H1 (cell line): ENCODE measurements at regions not wholly inside any gene's neighbourhood (a gene's known extent, or its start where the extent isn't known, plus 50 kb on each side); places are given as distances from the start of the nearest gene placed in this dataset.

ENCODE experiments used
- CTCF ChIA-PET: fragments of 300-600 bp; sonication (Branson Sonifier 250); formaldehyde crosslinking; loops from one replicate; lab custom pipeline; 2021; ENCODE audit not compliant: partially characterized antibody; lab: Charles Lee
- POLR2A ChIA-PET: fragments of 300-600 bp; sonication (Branson Sonifier 250); formaldehyde crosslinking; loops from one replicate; lab custom pipeline; 2021; ENCODE audit warnings: inconsistent platforms; ENCODE audit not compliant: partially characterized antibody; lab: Charles Lee
- DNase-seq, 2 experiments: peaks; one replicate each; pipeline versions ENCODE4 v3.0.0 to v3.0.0-alpha.2; 2010 to 2022; ENCODE audit warnings: low spot score in 2 of 2, low read depth in 1 of 2, mixed read lengths in 1 of 2
- FAIRE-seq: peaks from 2 replicates; lab custom pipeline; 2011; peaks lifted over from hg19 to GRCh38; lab: Jason Lieb, UNC
- H2AFZ ChIP-seq: 2 replicates; pipeline ENCODE4 v1.8.1; 2012; ENCODE audit warnings: low read length, inconsistent platforms
- H2AK5ac ChIP-seq: 2 replicates; pipeline ENCODE4 v1.6.1; 2013; ENCODE audit warnings: low read depth, low read length
- H2BK120ac ChIP-seq: replicated peaks from 2 replicates; pipeline ENCODE3; 2013; ENCODE audit warnings: low read depth, low read length, inconsistent platforms
- H2BK12ac ChIP-seq: 2 replicates; pipeline ENCODE4 v1.6.1; 2013; ENCODE audit warnings: low read depth, low read length
- H2BK15ac ChIP-seq: 2 replicates; pipeline ENCODE4 v1.6.1; 2013; ENCODE audit warnings: low read length
- H2BK20ac ChIP-seq: 2 replicates; pipeline ENCODE4 v1.6.1; 2013; ENCODE audit warnings: low read length
- H2BK5ac ChIP-seq: 2 replicates; pipeline ENCODE4 v1.6.1; 2013; ENCODE audit warnings: low read depth, low read length
- H3K14ac ChIP-seq: 2 replicates; pipeline ENCODE4 v1.6.1; 2013; ENCODE audit warnings: inconsistent platforms; ENCODE audit not compliant: insufficient read length
- H3K18ac ChIP-seq: 2 replicates; pipeline ENCODE4 v1.6.1; 2013; ENCODE audit warnings: low read length; ENCODE audit errors: extremely low read depth
- H3K23ac ChIP-seq: 2 replicates; pipeline ENCODE4 v1.6.1; 2013; ENCODE audit warnings: inconsistent platforms; ENCODE audit not compliant: insufficient read length
- H3K23me2 ChIP-seq: 2 replicates; pipeline ENCODE4 v1.6.1; 2013; ENCODE audit warnings: low read depth, low read length
- H3K27ac ChIP-seq: 2 replicates; pipeline ENCODE4 v1.6.1; 2011; ENCODE audit warnings: low read depth, low read length, inconsistent platforms
- H3K27me3 ChIP-seq, 4 experiments: replicated peaks in 1 of 4; 1 replicate in 1 of 4; 2 replicates in 3 of 4; pipeline versions ENCODE4 v1.6.1 to v1.8.1; 2011 to 2013; ENCODE audit warnings: low read length in 3 of 4, mild to moderate bottlenecking in 3 of 4, inconsistent platforms in 2 of 4, mixed read lengths in 2 of 4, moderate library complexity in 1 of 4; ENCODE audit not compliant: control insufficient read depth in 3 of 4, insufficient read depth in 3 of 4; ENCODE audit errors: extremely low read depth in 1 of 4
- H3K36me3 ChIP-seq, 4 experiments: 2 replicates each; pipeline versions ENCODE4 v1.6.1 to v1.8.1; 2011 to 2013; ENCODE audit warnings: mild to moderate bottlenecking in 4 of 4, low read length in 3 of 4, moderate library complexity in 2 of 4, control low read depth in 1 of 4, inconsistent platforms in 1 of 4; ENCODE audit not compliant: insufficient read depth in 4 of 4, control insufficient read depth in 2 of 4
- H3K4ac ChIP-seq: replicated peaks from 2 replicates; pipeline ENCODE3; 2013; ENCODE audit warnings: low read length, low read depth, mixed read lengths, inconsistent platforms; ENCODE audit not compliant: insufficient read length
- H3K4me1 ChIP-seq, 4 experiments: replicated peaks in 1 of 4; 1 replicate in 1 of 4; 2 replicates in 3 of 4; pipeline versions ENCODE4 v1.6.1 to v1.8.1; 2011 to 2013; ENCODE audit warnings: low read length in 3 of 4, inconsistent platforms in 2 of 4, mixed read lengths in 1 of 4; ENCODE audit not compliant: insufficient read depth in 4 of 4, control insufficient read depth in 3 of 4
- H3K4me2 ChIP-seq, 2 experiments: 2 replicates each; pipeline versions ENCODE4 v1.6.1 to v1.8.1; 2011 to 2013; ENCODE audit warnings: low read depth in 2 of 2, low read length in 2 of 2, control low read depth in 1 of 2, inconsistent platforms in 1 of 2, mild to moderate bottlenecking in 1 of 2; ENCODE audit not compliant: insufficient read depth in 1 of 2
- H3K4me3 ChIP-seq, 4 experiments: fragments of 200-600, 300-600 bp in 1 of 4; sonication (generic), shearing (Covaris generic), sonication (Bioruptor Twin) in 1 of 4; 2 replicates each; pipeline versions ENCODE4 v1.5.1 to v1.8.1; 2011 to 2016; ENCODE audit warnings: low read length in 4 of 4, low read depth in 3 of 4, control low read depth in 2 of 4, inconsistent platforms in 2 of 4, mild to moderate bottlenecking in 2 of 4, mixed read lengths in 1 of 4, moderate library complexity in 1 of 4; ENCODE audit not compliant: insufficient read depth in 2 of 4; ENCODE audit errors: extremely low read depth in 1 of 4
- H3K56ac ChIP-seq: replicated peaks from 2 replicates; pipeline ENCODE3; 2013; ENCODE audit warnings: low read depth, mild to moderate bottlenecking, mixed read lengths, low read length, inconsistent platforms; ENCODE audit not compliant: insufficient read length
- H3K79me1 ChIP-seq: 2 replicates; pipeline ENCODE4 v1.6.1; 2013; ENCODE audit warnings: low read depth, low read length, control low read depth
- H3K79me2 ChIP-seq, 2 experiments: 2 replicates each; pipeline versions ENCODE4 v1.6.1 to v1.8.1; 2012 to 2013; ENCODE audit warnings: low read length in 2 of 2, mild to moderate bottlenecking in 2 of 2, inconsistent platforms in 1 of 2; ENCODE audit not compliant: insufficient read depth in 2 of 2, control insufficient read depth in 1 of 2
- H3K9ac ChIP-seq, 4 experiments: replicated peaks in 1 of 4; 1 replicate in 1 of 4; 2 replicates in 3 of 4; pipeline versions ENCODE4 v1.6.1 to v1.8.1; 2011 to 2013; ENCODE audit warnings: low read depth in 3 of 4, low read length in 3 of 4, control low read depth in 2 of 4, mild to moderate bottlenecking in 2 of 4, moderate library complexity in 2 of 4, inconsistent platforms in 1 of 4; ENCODE audit errors: extremely low read depth in 1 of 4
- H3K9me3 ChIP-seq, 2 experiments: 2 replicates each; pipeline versions ENCODE4 v1.6.1 to v1.8.1; 2012 to 2013; ENCODE audit warnings: mild to moderate bottlenecking in 2 of 2, moderate library complexity in 2 of 2, control low read depth in 1 of 2, inconsistent platforms in 1 of 2, low read depth in 1 of 2, low read length in 1 of 2, mixed read lengths in 1 of 2; ENCODE audit not compliant: insufficient read depth in 2 of 2
- H4K20me1 ChIP-seq, 2 experiments: replicated peaks in 1 of 2; 2 replicates each; pipeline versions ENCODE3 to v1.8.1; 2011 to 2013; ENCODE audit warnings: inconsistent platforms in 2 of 2, low read length in 2 of 2, mild to moderate bottlenecking in 1 of 2; ENCODE audit not compliant: insufficient read depth in 2 of 2, control insufficient read depth in 1 of 2
- H4K5ac ChIP-seq: 2 replicates; pipeline ENCODE4 v1.6.1; 2013; ENCODE audit warnings: low read length, low read depth, mixed read lengths, inconsistent platforms; ENCODE audit not compliant: insufficient read length
- H4K8ac ChIP-seq: 2 replicates; pipeline ENCODE4 v1.8.0; 2013; ENCODE audit warnings: mild to moderate bottlenecking, moderate library complexity, low read length, inconsistent platforms; ENCODE audit not compliant: insufficient read depth; ENCODE audit errors: extremely low read depth
- H4K91ac ChIP-seq: replicated peaks from 2 replicates; pipeline ENCODE3; 2013; ENCODE audit warnings: low read length, mixed read lengths, inconsistent platforms; ENCODE audit not compliant: insufficient read length
- ATF3 ChIP-seq: IDR thresholded peaks from 2 replicates; pipeline ENCODE4 v1.6.1; 2011; ENCODE audit warnings: low read depth, mild to moderate bottlenecking, low read length; ENCODE audit not compliant: insufficient read depth
- BACH1 ChIP-seq: IDR thresholded peaks from 2 replicates; pipeline ENCODE4 v1.6.1; 2012; ENCODE audit warnings: low read length, improper control_type of control experiment
- BCL11A ChIP-seq, 2 experiments: IDR thresholded peaks; one replicate each; pipeline ENCODE4 v1.6.1; 2011; ENCODE audit warnings: low read depth in 2 of 2, low read length in 2 of 2, mild to moderate bottlenecking in 2 of 2
- CBX5 ChIP-seq: fragments of 300-800, 300-1000 bp; sonication (generic); IDR thresholded peaks from 2 replicates; pipeline ENCODE4 v1.7.1; 2016; ENCODE audit warnings: antibody characterized with exemption, low read length, low read depth
- CEBPB ChIP-seq: IDR thresholded peaks from 2 replicates; pipeline ENCODE4 v1.6.1; 2012; ENCODE audit warnings: low read depth, low read length
- CREB1 ChIP-seq: IDR thresholded peaks from 2 replicates; pipeline ENCODE4 v1.6.1; 2012; ENCODE audit warnings: inconsistent platforms
- NANOG ChIP-seq: IDR thresholded peaks from 2 replicates; pipeline ENCODE4 v1.6.1; 2011; ENCODE audit warnings: low read length, low read depth, mild to moderate bottlenecking, inconsistent platforms; ENCODE audit not compliant: insufficient read depth, poor library complexity, severe bottlenecking
- RNF2 ChIP-seq: fragments of 200-900, 300-1000 bp; sonication (generic); IDR thresholded peaks from 2 replicates; pipeline ENCODE4 v1.7.1; 2016; ENCODE audit warnings: borderline replicate concordance, low read depth, mild to moderate bottlenecking, antibody characterized with exemption, low read length; ENCODE audit not compliant: poor library complexity, severe bottlenecking; ENCODE audit errors: missing control alignments
- SP2 ChIP-seq: IDR thresholded peaks from 2 replicates; pipeline ENCODE4 v1.6.1; 2012; ENCODE audit warnings: mild to moderate bottlenecking, low read length, inconsistent platforms
- TAF1 ChIP-seq: IDR thresholded peaks from 2 replicates; pipeline ENCODE4 v1.6.1; 2011; ENCODE audit warnings: mild to moderate bottlenecking, low read depth, low read length
- TBP ChIP-seq: IDR thresholded peaks from 2 replicates; pipeline ENCODE4 v1.6.1; 2011; ENCODE audit warnings: low read depth, low read length, improper control_type of control experiment
- WGBS, 2 experiments: shearing (Covaris generic) in 1 of 2; methylation state at CpG; one replicate each; pipeline versions ENCODE4 v1.1.6 to v1.1.7; 2013 to 2015; ENCODE audit warnings: low lambda C conversion rate in 2 of 2, mixed read lengths in 2 of 2, inconsistent platforms in 1 of 2, low coverage in 1 of 2, missing lambda C conversion rate in 1 of 2; ENCODE audit not compliant: insufficient replicate concordance in 2 of 2, insufficient coverage in 1 of 2, insufficient read length in 1 of 2; ENCODE audit errors: extremely low coverage in 1 of 2, missing lambda C conversion rate in 1 of 2; 5-methylcytosine and 5-hydroxymethylcytosine counted together

- DNase-seq (no peak), FAIRE-seq (no peak)
- no peak overlapping the region for H4K5ac ChIP-seq
- H3K79me2 ChIP-seq: no peaks in the 10 kb centered on the region
- CTCF ChIA-PET: interaction anchor here (0.9 kb wide), 1 partner anchor 17 kb away, joined by 3 read pairs; no protein-coding TSS in a partner anchor
- H3K18ac ChIP-seq: no peak overlapping the region
- no peaks in the 10 kb centered on the region for H3K79me1 ChIP-seq
- no peak overlapping the region for H3K4me3 ChIP-seq
- no peak overlapping the region for H2BK120ac ChIP-seq
- H3K4me1 ChIP-seq: no peaks in the 10 kb centered on the region
- H2AFZ ChIP-seq: no peak overlapping the region
- POLR2A ChIA-PET: no interaction called here
- no peak overlapping the region for H3K4me2 ChIP-seq
- no peak overlapping the region for H3K4ac ChIP-seq
- H2AK5ac ChIP-seq: no peak overlapping the region
- no peaks in the 10 kb centered on the region for H3K36me3 ChIP-seq
- no peak overlapping the region for H3K27ac ChIP-seq
- TF ChIP-seq BACH1 (no peak), CEBPB (no peak), TAF1 (no peak), TBP (no peak), ATF3 (no peak), CBX5 (no peak), SP2 (no peak), BCL11A (IDR thresholded peaks at IDR 0.05; ENCODE audit: low read depth in 2 of 2, low read length in 2 of 2) (no peak), CREB1 (no peak), RNF2 (no peak), NANOG (no peak)
- H3K23ac ChIP-seq: no peak overlapping the region
- H3K9ac ChIP-seq: no peak overlapping the region
- H4K91ac ChIP-seq: no peak overlapping the region
- no peaks in the 10 kb centered on the region for H3K23me2 ChIP-seq
- no peaks in the 10 kb centered on the region for H4K20me1 ChIP-seq
- WGBS, 2 experiments: 92% methylated on average over 2 of the region's 2 CpGs; no CpG with 5 or more reads in 1 of the 2 experiments
- H3K56ac ChIP-seq: no peak overlapping the region
- H3K27me3 ChIP-seq: no peaks in the 10 kb centered on the region
- H2BK12ac ChIP-seq: no peak overlapping the region
- H2BK5ac ChIP-seq: no peak overlapping the region
- H2BK20ac ChIP-seq: no peak overlapping the region
- no peak overlapping the region for H4K8ac ChIP-seq
- no peak overlapping the region for H3K14ac ChIP-seq
- H3K9me3 ChIP-seq: no peaks in the 10 kb centered on the region
- H2BK15ac ChIP-seq: no peak overlapping the region
Observed at GRCh38 chr12:87809916-87810315, 219.3 kb downstream of the C12orf50 start.
